ENCODE measurements at regions not wholly inside any gene's neighbourhood (a gene's known extent, or its start where the extent isn't known, plus 50 kb on each side); places are given as distances from the start of the nearest gene placed in this dataset.

GRCh38 chr1:22279735-22280134, 136.8 kb upstream of the WNT4 start:
- Histone ChIP-seq H3F3A (ENCODE audit: insufficient read depth, low read length) (no peaks in the 10 kb centered on the region), H3K4me2 (ENCODE audit: low read depth, low read length) (no peak overlapping the region), H3K4me1 (ENCODE audit: low read length) (no peaks in the 10 kb centered on the region), H3K27me3 (replicated peaks; ENCODE audit: insufficient read depth, low read length) (peaks cover 96% of the 10 kb centered on the region), H4K20me1 (ENCODE audit: insufficient read depth, low read length) (no peaks in the 10 kb centered on the region), H3K9me2 (replicated peaks; ENCODE audit: insufficient read depth, low read length) (no peaks in the 10 kb centered on the region), H3K9me3 (replicated peaks; ENCODE audit: insufficient read depth, low read length) (no peaks in the 10 kb centered on the region), H3K9ac (ENCODE audit: low read length) (no peak overlapping the region), H2AFZ (ENCODE audit: low read length) (no peak overlapping the region), H3K36me3 (replicated peaks; ENCODE audit: insufficient read depth, low read length) (no peaks in the 10 kb centered on the region), H3K79me2 (ENCODE audit: low read length) (no peaks in the 10 kb centered on the region), H3K4me3 (ENCODE audit: low read length) (no peak overlapping the region), H3K27ac (ENCODE audit: low read length) (no peak overlapping the region)
- no peak for TF ChIP-seq CTCF (IDR thresholded peaks at IDR 0.05; ENCODE audit: low read length)
- no peak for DNase-seq

- DNase-seq, result no peak
- Histone ChIP-seq H3K4me3 (ENCODE audit: low read length) (no peak overlapping the region), H3K79me2 (ENCODE audit: low read length) (no peaks in the 10 kb centered on the region), H3K27me3 (replicated peaks; ENCODE audit: insufficient read depth, low read length) (peaks cover 96% of the 10 kb centered on the region), H3K4me1 (ENCODE audit: low read length) (no peaks in the 10 kb centered on the region), H3K27ac (ENCODE audit: low read length) (no peak overlapping the region), H4K20me1 (ENCODE audit: insufficient read depth, low read length) (no peaks in the 10 kb centered on the region), H3K9ac (ENCODE audit: low read length) (no peak overlapping the region), H3F3A (ENCODE audit: insufficient read depth, low read length) (no peaks in the 10 kb centered on the region), H2AFZ (ENCODE audit: low read length) (no peak overlapping the region), H3K36me3 (replicated peaks; ENCODE audit: insufficient read depth, low read length) (no peaks in the 10 kb centered on the region), H3K9me2 (replicated peaks; ENCODE audit: insufficient read depth, low read length) (no peaks in the 10 kb centered on the region), H3K4me2 (ENCODE audit: low read depth, low read length) (no peak overlapping the region), H3K9me3 (replicated peaks; ENCODE audit: insufficient read depth, low read length) (no peaks in the 10 kb centered on the region)
- no peak for TF ChIP-seq CTCF (IDR thresholded peaks at IDR 0.05; ENCODE audit: low read length)
- no peak for TF ChIP-seq EZH2phosphoT487 (IDR thresholded peaks at IDR 0.05; ENCODE audit: low read length)
- no peak for TF ChIP-seq EZH2 (optimal IDR thresholded peaks at IDR 0.05; ENCODE audit: low read depth, low read length)
These were observed 137.6 kb upstream of the WNT4 start for GRCh38 chr1:22280526-22280925.

- no peaks in the 10 kb centered on the region for H3K36me3 ChIP-seq (replicated peaks; ENCODE audit: insufficient read depth, low read length)
- no peak overlapping the region for H3K27ac ChIP-seq (ENCODE audit: low read length)
- no peaks in the 10 kb centered on the region for H3K9me2 ChIP-seq (replicated peaks; ENCODE audit: insufficient read depth, low read length)
- H3K9ac ChIP-seq (ENCODE audit: low read length), result no peak overlapping the region
- no peaks in the 10 kb centered on the region for H3K79me2 ChIP-seq (ENCODE audit: low read length)
- H2AFZ ChIP-seq (ENCODE audit: low read length), result no peak overlapping the region
- H3K9me3 ChIP-seq (replicated peaks; ENCODE audit: insufficient read depth, low read length), result no peaks in the 10 kb centered on the region
- TF ChIP-seq EZH2phosphoT487 (IDR thresholded peaks at IDR 0.05; ENCODE audit: low read length) (no peak), CTCF (IDR thresholded peaks at IDR 0.05; ENCODE audit: low read length) (no peak), EZH2 (optimal IDR thresholded peaks at IDR 0.05; ENCODE audit: low read depth, low read length) (no peak)
- H3K4me1 ChIP-seq (ENCODE audit: low read length), result no peaks in the 10 kb centered on the region
- H3K27me3 ChIP-seq (replicated peaks; ENCODE audit: insufficient read depth, low read length), result peaks cover 97% of the 10 kb centered on the region
- no peak for DNase-seq
- H3K4me2 ChIP-seq (ENCODE audit: low read depth, low read length), result no peak overlapping the region
- no peaks in the 10 kb centered on the region for H4K20me1 ChIP-seq (ENCODE audit: insufficient read depth, low read length)
- H3K4me3 ChIP-seq (ENCODE audit: low read length), result no peak overlapping the region
- H3F3A ChIP-seq (ENCODE audit: insufficient read depth, low read length), result no peaks in the 10 kb centered on the region
These were observed 138.8 kb upstream of the WNT4 start for GRCh38 chr1:22281521-22282363.

Data from MM.1S (cell line).